Neural cell (in vitro differentiated cells): ENCODE measurements at regions not wholly inside any gene's neighbourhood (a gene's known extent, or its start where the extent isn't known, plus 50 kb on each side); places are given as distances from the start of the nearest gene placed in this dataset.

Source experiments
- CTCF ChIP-seq: fragments of 450-650 bp; IDR thresholded peaks from 2 replicates; pipeline ENCODE4 v1.5.1; 2014; ENCODE audit warnings: antibody characterized with exemption, mild to moderate bottlenecking, moderate library complexity; ENCODE audit not compliant: poor library complexity, severe bottlenecking
- POLR2AphosphoS5 ChIP-seq: IDR thresholded peaks from 2 replicates; pipeline ENCODE4 v1.6.1; 2012

- TF ChIP-seq POLR2AphosphoS5 (no peak), CTCF (no peak)
These were observed 114.1 kb upstream of the FRMD1 start for GRCh38 chr6:168192901-168193815.
